Activated CD4-positive, alpha-beta T cell treated with anti-CD3 and anti-CD28 coated beads for 24 hours (primary cell): ENCODE measurements at regions not wholly inside any gene's neighbourhood (a gene's known extent, or its start where the extent isn't known, plus 50 kb on each side); places are given as distances from the start of the nearest gene placed in this dataset.
"Not testable (repeated sequence)": the region's sequence is repeated elsewhere in the genome, so short reads cannot be mapped to it uniquely, and the experiment has no call there.

Experiments
- DNase-seq, 2 donors: peaks; one replicate each; pipeline ENCODE4 v3.0.0-alpha.2; 2020; ENCODE audit warnings: low read depth in 2 of 2

- DNase-seq: no peak
Measured at GRCh38 chr12:89882792-89883191, 174.2 kb upstream of the ATP2B1 start.

- DNase-seq: no peak
Measured at GRCh38 chr12:89882050-89882449, 173.4 kb upstream of the ATP2B1 start.

GRCh38 chr12:89880690-89881350 lies 172.2 kb upstream of the ATP2B1 start:
- DNase-seq: no peak

GRCh38 chr12:89879766-89880165 lies 171.1 kb upstream of the ATP2B1 start:
- no peak for DNase-seq

- DNase-seq: no peak
Measured at GRCh38 chr12:89878950-89879349, 170.3 kb upstream of the ATP2B1 start.

- DNase-seq: no peak
Measured at GRCh38 chr12:89878327-89878726, 169.7 kb upstream of the ATP2B1 start.

GRCh38 chr12:89877671-89878070 lies 169.0 kb upstream of the ATP2B1 start:
- DNase-seq: no peak

- DNase-seq: no peak
Measured at GRCh38 chr12:89877136-89877535, 168.5 kb upstream of the ATP2B1 start.

GRCh38 chr12:89875809-89876208 lies 167.2 kb upstream of the ATP2B1 start:
- DNase-seq: no peak

- DNase-seq: no peak
Measured at GRCh38 chr12:89875225-89875624, 166.6 kb upstream of the ATP2B1 start.

GRCh38 chr12:89874146-89874545 lies 165.5 kb upstream of the ATP2B1 start:
- DNase-seq: no peak

- DNase-seq: no peak
Measured at GRCh38 chr12:89873745-89874144, 165.1 kb upstream of the ATP2B1 start.

- DNase-seq: no peak
Measured at GRCh38 chr12:89872922-89873630, 164.4 kb upstream of the ATP2B1 start.

- no peak for DNase-seq
Measured at GRCh38 chr12:89870413-89871184, 162.0 kb upstream of the ATP2B1 start.

- DNase-seq: not testable (repeated sequence)
Measured at GRCh38 chr12:89867611-89868010, 159.0 kb upstream of the ATP2B1 start.

- no peak for DNase-seq
Measured at GRCh38 chr12:89864411-89864810, 155.8 kb upstream of the ATP2B1 start.

GRCh38 chr12:89863968-89864367 lies 155.3 kb upstream of the ATP2B1 start:
- DNase-seq: no peak

- DNase-seq: peak; percentile 6 to 28
Measured at GRCh38 chr12:89863493-89863938, 154.9 kb upstream of the ATP2B1 start.

- peak in 1 of 2 donors; percentile 3 for DNase-seq
Measured at GRCh38 chr12:89862511-89863445, 154.1 kb upstream of the ATP2B1 start.

GRCh38 chr12:89861086-89861485 lies 152.4 kb upstream of the ATP2B1 start:
- no peak for DNase-seq

GRCh38 chr12:89859508-89860220 lies 151.0 kb upstream of the ATP2B1 start:
- DNase-seq: no peak
